Fibroblast of lung (primary cell): ENCODE measurements at regions not wholly inside any gene's neighbourhood (a gene's known extent, or its start where the extent isn't known, plus 50 kb on each side); places are given as distances from the start of the nearest gene placed in this dataset.

Experiments
- DNase-seq, 2 donors: peaks; one replicate each; pipeline versions ENCODE4 v3.0.0 to v3.0.0-alpha.2; 2010; ENCODE audit warnings: low read depth in 2 of 2
- H2AFZ ChIP-seq: 2 replicates; pipeline ENCODE4 v1.5.1; 2012; ENCODE audit warnings: low read length, control low read depth, inconsistent platforms
- H3K27ac ChIP-seq: 2 replicates; pipeline ENCODE4 v1.5.1; 2011; ENCODE audit warnings: low read length, control low read depth; ENCODE audit not compliant: insufficient read depth
- H3K27me3 ChIP-seq: 2 replicates; pipeline ENCODE4 v1.5.1; 2011; ENCODE audit warnings: mild to moderate bottlenecking, low read length; ENCODE audit not compliant: control insufficient read depth, insufficient read depth
- H3K36me3 ChIP-seq: 2 replicates; pipeline ENCODE4 v1.5.1; 2011; ENCODE audit warnings: low read length; ENCODE audit not compliant: control insufficient read depth, insufficient read depth
- H3K4me1 ChIP-seq: 2 replicates; pipeline ENCODE4 v1.5.1; 2011; ENCODE audit warnings: low read length; ENCODE audit not compliant: control insufficient read depth, insufficient read depth; ENCODE audit errors: extremely low read depth
- H3K4me2 ChIP-seq: 2 replicates; pipeline ENCODE4 v1.5.1; 2011; ENCODE audit warnings: low read length, control low read depth; ENCODE audit not compliant: insufficient read depth; ENCODE audit errors: extremely low read depth
- H3K4me3 ChIP-seq, 4 experiments: fragments of 200-600 bp in 1 of 4; sonication (generic) in 1 of 4; replicated peaks in 1 of 4; 2 replicates each; pipeline ENCODE4 v1.5.1; 2011 to 2016; ENCODE audit warnings: low read length in 4 of 4, low read depth in 3 of 4, mild to moderate bottlenecking in 3 of 4, control low read depth in 2 of 4, inconsistent platforms in 1 of 4, mixed read lengths in 1 of 4; ENCODE audit not compliant: insufficient read depth in 1 of 4; ENCODE audit errors: control extremely low read depth in 1 of 4
- H3K79me2 ChIP-seq: 2 replicates; pipeline ENCODE4 v1.5.1; 2012; ENCODE audit warnings: mild to moderate bottlenecking, low read length, inconsistent platforms; ENCODE audit not compliant: control insufficient read depth, insufficient read depth
- H3K9ac ChIP-seq: 2 replicates; pipeline ENCODE4 v1.5.1; 2011; ENCODE audit warnings: mild to moderate bottlenecking, low read length, control low read depth; ENCODE audit not compliant: insufficient read depth
- H3K9me3 ChIP-seq: 2 replicates; pipeline ENCODE4 v1.5.1; 2012; ENCODE audit warnings: low read depth, low read length; ENCODE audit not compliant: control insufficient read depth, insufficient read depth
- H4K20me1 ChIP-seq: 2 replicates; pipeline ENCODE4 v1.5.1; 2011; ENCODE audit warnings: low read length; ENCODE audit not compliant: control insufficient read depth, insufficient read depth; ENCODE audit errors: extremely low read depth
- EZH2 ChIP-seq: IDR thresholded peaks from 2 replicates; pipeline ENCODE4 v1.5.1; 2012; ENCODE audit warnings: low read length, control low read depth, mild to moderate bottlenecking; ENCODE audit errors: missing control alignments
- TF ChIP-seq, protein P1 (sequence below), 2 donors: IDR thresholded peaks in 1 of 2; conservative IDR thresholded peaks in 1 of 2; 1 replicate in 1 of 2; 2 replicates in 1 of 2; pipeline ENCODE4 v1.5.1; 2011 to 2012; ENCODE audit warnings: low read length in 2 of 2, control low read depth in 1 of 2, inconsistent platforms in 1 of 2, low read depth in 1 of 2, mild to moderate bottlenecking in 1 of 2

DNA sequence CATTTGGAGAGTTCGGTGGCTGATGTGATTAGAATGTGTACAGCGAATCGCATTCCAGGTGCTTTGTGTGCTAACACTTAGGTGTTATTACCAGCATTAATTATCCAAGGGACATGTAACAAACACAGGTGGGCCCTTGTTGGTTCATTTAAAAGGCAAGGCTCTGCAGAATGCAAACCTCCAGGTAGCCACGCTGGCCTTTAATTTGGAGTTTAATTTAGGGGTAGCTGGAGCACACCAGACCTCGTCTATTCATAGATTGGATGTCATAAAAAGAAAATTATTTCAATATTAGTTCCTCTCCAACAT is 191.1 kb downstream of the MAT2B start:
- Histone ChIP-seq H3K36me3 (no peaks in the 10 kb centered on the region), H3K4me1 (no peaks in the 10 kb centered on the region), H3K9me3 (no peaks in the 10 kb centered on the region), H3K27ac (no peak overlapping the region), H3K79me2 (no peaks in the 10 kb centered on the region), H4K20me1 (no peaks in the 10 kb centered on the region), H3K4me2 (no peak overlapping the region), H3K4me3 (no peak overlapping the region), H2AFZ (no peak overlapping the region), H3K27me3 (no peaks in the 10 kb centered on the region), H3K9ac (no peak overlapping the region)
- TF ChIP-seq, protein P1, sequence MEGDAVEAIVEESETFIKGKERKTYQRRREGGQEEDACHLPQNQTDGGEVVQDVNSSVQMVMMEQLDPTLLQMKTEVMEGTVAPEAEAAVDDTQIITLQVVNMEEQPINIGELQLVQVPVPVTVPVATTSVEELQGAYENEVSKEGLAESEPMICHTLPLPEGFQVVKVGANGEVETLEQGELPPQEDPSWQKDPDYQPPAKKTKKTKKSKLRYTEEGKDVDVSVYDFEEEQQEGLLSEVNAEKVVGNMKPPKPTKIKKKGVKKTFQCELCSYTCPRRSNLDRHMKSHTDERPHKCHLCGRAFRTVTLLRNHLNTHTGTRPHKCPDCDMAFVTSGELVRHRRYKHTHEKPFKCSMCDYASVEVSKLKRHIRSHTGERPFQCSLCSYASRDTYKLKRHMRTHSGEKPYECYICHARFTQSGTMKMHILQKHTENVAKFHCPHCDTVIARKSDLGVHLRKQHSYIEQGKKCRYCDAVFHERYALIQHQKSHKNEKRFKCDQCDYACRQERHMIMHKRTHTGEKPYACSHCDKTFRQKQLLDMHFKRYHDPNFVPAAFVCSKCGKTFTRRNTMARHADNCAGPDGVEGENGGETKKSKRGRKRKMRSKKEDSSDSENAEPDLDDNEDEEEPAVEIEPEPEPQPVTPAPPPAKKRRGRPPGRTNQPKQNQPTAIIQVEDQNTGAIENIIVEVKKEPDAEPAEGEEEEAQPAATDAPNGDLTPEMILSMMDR (conservative IDR thresholded peaks at IDR 0.05 in 1 of 2, IDR thresholded peaks at IDR 0.05 in 1 of 2; ENCODE audit: low read depth in 1 of 2, low read length in 2 of 2): no peak
- no peak for TF ChIP-seq EZH2
- no peak for DNase-seq

DNA sequence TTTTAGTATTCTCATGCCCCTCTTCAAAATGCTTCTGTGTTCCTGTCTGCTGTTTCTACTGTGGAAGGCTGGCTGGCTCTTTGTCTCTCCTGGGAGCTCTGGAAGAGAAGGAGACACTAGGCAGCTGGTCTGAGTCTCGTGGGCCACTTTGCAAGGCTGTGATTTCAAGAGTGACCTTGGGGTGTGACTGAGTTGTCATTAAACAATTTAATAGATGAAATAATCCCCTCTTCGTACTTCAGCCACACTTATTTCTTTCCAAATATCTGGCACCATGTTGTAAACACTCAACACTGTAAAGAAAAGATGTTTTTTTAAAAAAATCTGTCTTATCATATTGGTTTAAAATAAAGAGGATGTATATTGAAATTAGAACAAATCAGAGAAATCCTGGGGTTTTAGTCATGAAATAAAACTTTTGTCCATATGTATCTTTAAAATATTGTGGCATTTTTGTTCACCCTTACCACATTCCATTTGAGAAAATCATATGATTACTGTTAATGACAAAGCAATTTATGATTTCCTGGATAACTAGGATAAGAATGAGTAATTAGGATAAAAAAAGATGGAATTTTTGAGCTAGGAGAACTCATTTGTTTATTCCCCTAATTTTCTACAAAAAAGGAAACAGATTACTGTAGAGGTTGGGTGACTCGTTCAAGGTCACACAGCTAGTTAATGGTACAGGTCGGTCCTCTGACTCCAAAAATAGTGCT is 200.8 kb downstream of the MAT2B start:
- TF ChIP-seq, protein P1 (conservative IDR thresholded peaks at IDR 0.05 in 1 of 2, IDR thresholded peaks at IDR 0.05 in 1 of 2; ENCODE audit: low read depth in 1 of 2, low read length in 2 of 2): no peak
- TF ChIP-seq EZH2: no peak
- peak overlapping the region; percentile 77 for H3K4me2 ChIP-seq
- peak overlapping the region in 1 of 4 experiments; percentile 4 for H3K4me3 ChIP-seq
- H3K79me2 ChIP-seq: no peaks in the 10 kb centered on the region
- no peaks in the 10 kb centered on the region for H3K27me3 ChIP-seq
- peaks cover 4% of the 10 kb centered on the region for H3K4me1 ChIP-seq
- no peaks in the 10 kb centered on the region for H4K20me1 ChIP-seq
- H3K9me3 ChIP-seq: no peaks in the 10 kb centered on the region
- no peak overlapping the region for H3K9ac ChIP-seq
- no peaks in the 10 kb centered on the region for H3K36me3 ChIP-seq
- no peak overlapping the region for H2AFZ ChIP-seq
- H3K27ac ChIP-seq: peak overlapping the region; percentile 77
- DNase-seq: peak; percentile 78 to 87

DNA sequence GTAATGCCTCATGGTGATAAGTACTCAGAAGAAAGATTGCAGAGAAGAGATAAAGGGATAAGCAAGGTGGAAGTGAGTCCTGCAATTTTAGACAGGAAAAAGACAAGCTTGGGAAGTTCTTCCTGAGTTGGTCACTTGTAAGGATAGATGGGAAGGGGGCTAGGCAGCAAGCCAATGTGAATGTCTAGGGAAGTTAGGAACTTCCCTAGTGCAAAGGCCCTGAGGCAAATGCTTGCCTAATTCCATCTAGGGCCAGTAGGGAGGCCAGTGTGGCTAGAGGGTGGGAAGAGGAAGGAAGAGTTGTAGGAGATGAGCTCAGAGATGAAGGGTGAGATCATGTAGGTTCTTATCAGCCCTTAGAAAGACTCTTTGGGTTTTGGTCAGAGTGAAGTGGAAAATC is 206.6 kb downstream of the MAT2B start:
- H2AFZ ChIP-seq: no peak overlapping the region
- H3K9me3 ChIP-seq: no peaks in the 10 kb centered on the region
- TF ChIP-seq EZH2: no peak
- TF ChIP-seq, protein P1 (conservative IDR thresholded peaks at IDR 0.05 in 1 of 2, IDR thresholded peaks at IDR 0.05 in 1 of 2; ENCODE audit: low read depth in 1 of 2, low read length in 2 of 2): no peak
- no peak overlapping the region for H3K9ac ChIP-seq
- no peak overlapping the region for H3K4me2 ChIP-seq
- H3K4me1 ChIP-seq: no peaks in the 10 kb centered on the region
- H3K36me3 ChIP-seq: no peaks in the 10 kb centered on the region
- H3K4me3 ChIP-seq: no peak overlapping the region
- H3K27ac ChIP-seq: no peak overlapping the region
- no peaks in the 10 kb centered on the region for H4K20me1 ChIP-seq
- no peaks in the 10 kb centered on the region for H3K27me3 ChIP-seq
- H3K79me2 ChIP-seq: no peaks in the 10 kb centered on the region
- peak in 1 of 2 donors; percentile 6 for DNase-seq
